Prostate gland (tissue), 2 donors: ENCODE measurements at regions not wholly inside any gene's neighbourhood (a gene's known extent, or its start where the extent isn't known, plus 50 kb on each side); places are given as distances from the start of the nearest gene placed in this dataset.

Source experiments
- POLR2AphosphoS5 ChIP-seq: sonication (generic); formaldehyde crosslinking; IDR thresholded peaks from one replicate; pipeline ENCODE4 v1.6.1; 2017; ENCODE audit warnings: antibody characterized with exemption
- TF ChIP-seq, protein P1 (sequence below), 4 experiments: fragments of 200-600 bp in 2 of 4; fragments of 450-650 bp in 2 of 4; sonication (generic) in 2 of 4; IDR thresholded peaks; 1 replicate in 3 of 4; 2 replicates in 1 of 4; pipeline ENCODE4 v1.5.1; 2016 to 2019; ENCODE audit warnings: antibody characterized with exemption in 4 of 4, mild to moderate bottlenecking in 2 of 4, moderate library complexity in 2 of 4

DNA sequence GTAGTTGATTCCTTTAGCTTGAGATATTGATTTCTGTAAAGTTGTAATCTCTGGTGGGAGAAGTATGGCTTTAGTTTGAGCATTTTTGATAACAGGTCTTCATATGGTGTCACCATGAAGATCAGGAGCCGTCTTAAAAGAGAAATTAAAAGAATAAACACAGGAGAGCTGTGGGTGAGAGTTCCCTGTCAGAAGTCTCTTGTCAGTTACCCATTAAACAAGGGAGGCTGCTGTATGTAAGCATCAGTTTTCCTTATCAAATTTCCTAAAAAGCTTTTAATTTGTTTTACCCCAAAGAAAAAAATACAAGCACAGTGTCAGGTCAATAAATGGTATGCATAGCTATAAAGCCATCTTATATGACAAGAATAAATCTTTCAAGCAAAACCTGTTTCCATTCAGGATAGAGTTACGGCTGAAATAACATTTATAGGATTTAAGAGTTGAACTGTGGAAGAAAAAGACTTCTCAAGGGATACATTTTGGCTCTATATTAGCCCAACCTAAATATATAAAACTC, 767.5 kb downstream of the JRKL start:
- TF ChIP-seq, protein P1, sequence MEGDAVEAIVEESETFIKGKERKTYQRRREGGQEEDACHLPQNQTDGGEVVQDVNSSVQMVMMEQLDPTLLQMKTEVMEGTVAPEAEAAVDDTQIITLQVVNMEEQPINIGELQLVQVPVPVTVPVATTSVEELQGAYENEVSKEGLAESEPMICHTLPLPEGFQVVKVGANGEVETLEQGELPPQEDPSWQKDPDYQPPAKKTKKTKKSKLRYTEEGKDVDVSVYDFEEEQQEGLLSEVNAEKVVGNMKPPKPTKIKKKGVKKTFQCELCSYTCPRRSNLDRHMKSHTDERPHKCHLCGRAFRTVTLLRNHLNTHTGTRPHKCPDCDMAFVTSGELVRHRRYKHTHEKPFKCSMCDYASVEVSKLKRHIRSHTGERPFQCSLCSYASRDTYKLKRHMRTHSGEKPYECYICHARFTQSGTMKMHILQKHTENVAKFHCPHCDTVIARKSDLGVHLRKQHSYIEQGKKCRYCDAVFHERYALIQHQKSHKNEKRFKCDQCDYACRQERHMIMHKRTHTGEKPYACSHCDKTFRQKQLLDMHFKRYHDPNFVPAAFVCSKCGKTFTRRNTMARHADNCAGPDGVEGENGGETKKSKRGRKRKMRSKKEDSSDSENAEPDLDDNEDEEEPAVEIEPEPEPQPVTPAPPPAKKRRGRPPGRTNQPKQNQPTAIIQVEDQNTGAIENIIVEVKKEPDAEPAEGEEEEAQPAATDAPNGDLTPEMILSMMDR (IDR thresholded peaks at IDR 0.05) = no peak
- TF ChIP-seq POLR2AphosphoS5 = no peak
